ENCODE measurements at regions not wholly inside any gene's neighbourhood (a gene's known extent, or its start where the extent isn't known, plus 50 kb on each side); places are given as distances from the start of the nearest gene placed in this dataset.

GRCh38 chr6:126947070-126947469, 171.4 kb upstream of the RSPO3 start:
- ATAC-seq = no peak
- no peaks in the 10 kb centered on the region for H3K4me1 ChIP-seq
- TF ChIP-seq CTCF (IDR thresholded peaks at IDR 0.05) = no peak
- no peaks in the 10 kb centered on the region for H3K36me3 ChIP-seq
- DNase-seq = no peak
- no peaks in the 10 kb centered on the region for H3K9me3 ChIP-seq
- 67 to 73% methylated on average over 4 of the region's 4 CpGs for WGBS, 2 donors
- intact Hi-C loops (cut with DNase I) = no loop called here
- H3K27me3 ChIP-seq = peaks cover 0 to 11% (median 0%) of the 10 kb centered on the region in 7 donors
- H3K4me3 ChIP-seq = no peak overlapping the region
- H3K27ac ChIP-seq = no peak overlapping the region

DNA sequence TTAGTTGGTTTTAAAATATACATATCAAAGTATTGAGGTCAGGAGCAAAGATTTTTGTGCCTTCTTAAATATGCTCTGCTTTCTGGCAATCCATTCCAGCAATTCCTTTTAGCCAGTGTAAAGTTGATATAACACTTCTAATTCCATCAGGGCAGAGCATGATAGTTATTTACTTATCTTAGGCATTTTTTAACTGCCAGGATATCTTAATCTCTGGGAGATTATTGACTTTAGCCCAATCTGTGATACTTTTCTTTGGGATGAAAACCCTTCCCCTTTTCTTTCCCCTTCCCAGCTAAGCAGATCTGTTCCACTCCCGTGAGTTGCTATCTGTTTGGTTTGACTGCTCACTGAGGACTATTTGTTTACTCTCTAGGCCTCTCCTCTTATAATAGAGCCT, 168.7 kb upstream of the RSPO3 start:
- DNase-seq = no peak
- Histone ChIP-seq H3K4me1 (no peaks in the 10 kb centered on the region), H3K36me3 (no peaks in the 10 kb centered on the region), H3K4me3 (no peak overlapping the region), H3K27me3 (peaks cover 0 to 11% (median 0%) of the 10 kb centered on the region in 7 donors), H3K9me3 (no peaks in the 10 kb centered on the region), H3K27ac (no peak overlapping the region)
- intact Hi-C loops (cut with DNase I) = no loop called here
- 58 to 63% methylated on average over 1 of the region's 1 CpG for WGBS, 2 donors
- ATAC-seq = no peak
- TF ChIP-seq CTCF (IDR thresholded peaks at IDR 0.05) = no peak

DNA sequence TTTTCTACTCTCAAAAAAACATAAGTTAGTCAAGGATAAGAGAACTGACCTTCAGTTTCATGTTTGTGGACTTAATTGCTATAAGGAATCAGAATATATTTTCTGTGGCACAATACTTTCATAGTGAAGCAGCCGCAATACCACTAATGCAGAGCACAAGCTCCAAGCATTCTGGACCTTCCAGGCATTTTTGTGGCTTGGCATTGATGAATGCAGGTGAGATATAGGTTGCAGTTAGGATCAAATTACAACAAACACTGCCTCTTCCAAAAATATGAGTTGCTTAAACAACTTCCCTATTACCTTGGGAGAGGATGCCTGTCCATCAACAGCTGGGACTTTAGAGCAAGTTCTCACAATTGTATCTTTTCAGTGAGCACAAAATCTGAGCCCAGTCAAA, 162.8 kb upstream of the RSPO3 start:
- TF ChIP-seq CTCF (IDR thresholded peaks at IDR 0.05) = no peak
- no peak overlapping the region for H3K4me3 ChIP-seq
- H3K9me3 ChIP-seq = no peaks in the 10 kb centered on the region
- H3K4me1 ChIP-seq = no peaks in the 10 kb centered on the region
- H3K27me3 ChIP-seq = peaks cover 0 to 6% (median 0%) of the 10 kb centered on the region in 7 donors
- no peak overlapping the region for H3K27ac ChIP-seq
- ATAC-seq (no peak), DNase-seq (no peak)
- 96 to 97% methylated on average over 1 of the region's 1 CpG for WGBS, 2 donors
- intact Hi-C loops (cut with DNase I) = no loop called here
- no peaks in the 10 kb centered on the region for H3K36me3 ChIP-seq

DNA sequence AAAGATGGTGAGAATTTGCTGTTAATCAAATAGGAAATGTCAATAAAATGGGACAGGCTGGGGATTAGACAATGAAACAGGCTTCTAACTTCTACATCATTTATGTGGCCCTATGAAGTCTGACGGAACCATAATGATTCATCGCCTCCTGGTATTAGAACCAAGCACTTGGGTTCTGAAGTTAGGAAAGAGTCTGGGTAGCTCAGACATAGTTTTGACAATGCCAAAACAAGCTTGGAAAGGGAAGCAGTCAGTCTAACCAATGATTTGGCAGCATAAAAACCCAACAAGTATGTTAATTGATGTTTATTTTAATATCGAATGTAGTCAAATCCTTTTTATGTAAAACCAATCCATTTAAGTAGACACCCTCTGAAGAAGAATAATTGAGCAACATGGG, 160.8 kb upstream of the RSPO3 start:
- no peak overlapping the region for H3K27ac ChIP-seq
- ATAC-seq (no peak), DNase-seq (no peak)
- no peaks in the 10 kb centered on the region for H3K4me1 ChIP-seq
- no peaks in the 10 kb centered on the region for H3K36me3 ChIP-seq
- H3K27me3 ChIP-seq = no peaks in the 10 kb centered on the region
- WGBS, 2 donors = 94 to 95% methylated on average over 3 of the region's 3 CpGs
- intact Hi-C loops (cut with DNase I) = no loop called here
- no peak for TF ChIP-seq CTCF (IDR thresholded peaks at IDR 0.05)
- H3K4me3 ChIP-seq = no peak overlapping the region
- H3K9me3 ChIP-seq = no peaks in the 10 kb centered on the region

GRCh38 chr6:126959765-126960164, 158.7 kb upstream of the RSPO3 start:
- no peaks in the 10 kb centered on the region for H3K36me3 ChIP-seq
- TF ChIP-seq CTCF (IDR thresholded peaks at IDR 0.05) = no peak
- DNase-seq = no peak
- 64 to 87% methylated on average over 1 of the region's 1 CpG for WGBS, 2 donors
- no peaks in the 10 kb centered on the region for H3K27me3 ChIP-seq
- no peak overlapping the region for H3K4me3 ChIP-seq
- no peaks in the 10 kb centered on the region for H3K9me3 ChIP-seq
- ATAC-seq = no peak
- H3K27ac ChIP-seq = no peak overlapping the region
- intact Hi-C loops (cut with DNase I) = no loop called here
- H3K4me1 ChIP-seq = no peaks in the 10 kb centered on the region

Measured in heart right ventricle (tissue), 16 donors.